Bronchial epithelial cell (primary cell): ENCODE measurements at regions not wholly inside any gene's neighbourhood (a gene's known extent, or its start where the extent isn't known, plus 50 kb on each side); places are given as distances from the start of the nearest gene placed in this dataset.
A peak's percentile ranks its signal among the peaks of the same experiment; 100 is the strongest.

Experiments
- DNase-seq: peaks from one replicate; pipeline ENCODE4 v3.0.0-alpha.2; 2010; ENCODE audit warnings: low read depth
- FAIRE-seq: peaks from 2 replicates; lab custom pipeline; 2011; peaks lifted over from hg19 to GRCh38; lab: Jason Lieb, UNC
- H3K27me3 ChIP-seq: 2 replicates; pipeline ENCODE4 v1.5.1; 2011; ENCODE audit warnings: low read length; ENCODE audit not compliant: control insufficient read depth, insufficient read depth
- H3K36me3 ChIP-seq: 2 replicates; pipeline ENCODE4 v1.5.1; 2011; ENCODE audit warnings: low read length; ENCODE audit not compliant: control insufficient read depth, insufficient read depth
- H3K4me3 ChIP-seq: 2 replicates; pipeline ENCODE4 v1.5.1; 2011; ENCODE audit warnings: mild to moderate bottlenecking, low read depth, low read length, control low read depth
- CTCF ChIP-seq: IDR thresholded peaks from 2 replicates; pipeline ENCODE4 v1.5.1; 2011; ENCODE audit warnings: mild to moderate bottlenecking, moderate library complexity, low read length, control low read depth, inconsistent platforms; ENCODE audit not compliant: insufficient read depth, severe bottlenecking

GRCh38 chr7:81029511-81029910, 110.7 kb upstream of the SEMA3C start:
- DNase-seq (no peak), FAIRE-seq (no peak)
- Histone ChIP-seq H3K36me3 (no peaks in the 10 kb centered on the region), H3K27me3 (no peaks in the 10 kb centered on the region), H3K4me3 (no peak overlapping the region)
- no peak for TF ChIP-seq CTCF

GRCh38 chr7:81025360-81025759, 106.5 kb upstream of the SEMA3C start:
- FAIRE-seq, result no peak

DNA sequence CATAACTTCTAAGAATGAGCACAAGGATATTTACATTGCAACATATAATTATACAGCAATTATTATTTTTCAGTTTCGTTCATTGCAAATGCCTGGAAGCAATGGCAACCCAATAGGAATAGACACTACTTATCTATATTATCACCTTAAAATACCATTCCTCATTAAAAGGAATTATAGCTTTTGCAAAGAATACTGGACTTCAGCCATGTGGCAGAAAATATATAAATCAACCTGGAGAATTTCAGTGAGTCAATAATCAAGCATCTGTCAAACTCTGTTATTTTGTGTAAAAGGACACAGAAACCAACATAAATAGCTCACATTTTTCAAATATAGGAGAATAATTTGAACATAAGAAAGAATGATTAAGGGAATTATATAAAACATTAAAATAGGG, 96.1 kb upstream of the SEMA3C start:
- no peak for TF ChIP-seq CTCF
- H3K27me3 ChIP-seq, result no peaks in the 10 kb centered on the region
- H3K4me3 ChIP-seq, result no peak overlapping the region
- no peak for DNase-seq
- H3K36me3 ChIP-seq, result no peaks in the 10 kb centered on the region
- FAIRE-seq, result no peak

More at GRCh38 chr7:81025360-81025759, 106.5 kb upstream of the SEMA3C start:
- Histone ChIP-seq H3K4me3 (no peak overlapping the region), H3K27me3 (no peaks in the 10 kb centered on the region), H3K36me3 (no peaks in the 10 kb centered on the region)
- DNase-seq, result peak; percentile 81
- TF ChIP-seq CTCF, result no peak

GRCh38 chr7:81014266-81014665, 95.4 kb upstream of the SEMA3C start:
- DNase-seq (peak; percentile 94), FAIRE-seq (no peak)
- Histone ChIP-seq H3K4me3 (no peak overlapping the region), H3K36me3 (no peaks in the 10 kb centered on the region), H3K27me3 (no peaks in the 10 kb centered on the region)
- no peak for TF ChIP-seq CTCF

DNA sequence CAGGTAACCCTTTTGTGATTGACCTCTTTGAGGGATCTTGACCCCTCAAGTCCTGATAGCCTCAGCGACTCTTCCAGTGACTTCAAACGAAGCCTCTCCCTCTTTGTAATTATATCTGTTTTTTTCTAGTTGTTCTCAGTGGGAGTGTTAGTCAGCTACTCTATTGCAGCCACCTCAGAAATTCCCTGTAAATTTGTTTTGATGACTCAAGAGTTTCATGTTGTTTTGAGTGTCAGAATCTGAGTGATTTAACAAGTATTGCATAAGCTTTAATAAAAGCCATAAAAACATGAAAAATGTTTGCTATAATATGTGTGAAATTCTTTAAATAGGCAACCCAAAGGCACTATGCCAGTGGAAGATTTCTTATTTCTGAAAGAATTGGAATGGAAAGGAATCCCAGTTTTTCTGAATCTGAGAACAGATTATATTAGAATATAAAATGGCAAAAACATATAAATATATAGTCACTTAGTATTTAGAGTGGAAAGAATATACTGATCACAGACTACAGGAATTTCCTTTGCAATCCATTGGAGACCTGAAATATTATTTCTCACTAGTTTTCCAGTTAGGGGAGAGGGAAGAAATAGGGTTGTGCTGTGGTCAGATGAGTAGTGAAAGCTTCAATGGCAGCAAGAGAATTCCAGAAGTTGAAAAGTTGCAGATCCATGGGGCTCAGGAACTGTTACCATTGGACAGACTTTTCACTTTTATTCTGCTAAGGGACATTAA, 94.4 kb upstream of the SEMA3C start:
- Histone ChIP-seq H3K27me3 (no peaks in the 10 kb centered on the region), H3K4me3 (no peak overlapping the region), H3K36me3 (no peaks in the 10 kb centered on the region)
- TF ChIP-seq CTCF, result no peak
- DNase-seq (peak; percentile 97), FAIRE-seq (no peak)

- no peak for TF ChIP-seq CTCF
- DNase-seq (peak; percentile 70), FAIRE-seq (no peak)
- Histone ChIP-seq H3K36me3 (no peaks in the 10 kb centered on the region), H3K27me3 (no peaks in the 10 kb centered on the region), H3K4me3 (no peak overlapping the region)
These were observed 90.0 kb upstream of the SEMA3C start for GRCh38 chr7:81008901-81009300.
